Neural cell (in vitro differentiated cells): ENCODE measurements at regions not wholly inside any gene's neighbourhood (a gene's known extent, or its start where the extent isn't known, plus 50 kb on each side); places are given as distances from the start of the nearest gene placed in this dataset.

Experiments
- H2AFZ ChIP-seq: fragments of 200-600, 300-800 bp; sonication (generic), shearing (Covaris generic); 2 replicates; pipeline ENCODE4 v1.6.0; 2014; ENCODE audit warnings: low read depth, mild to moderate bottlenecking, antibody characterized with exemption, low read length, moderate library complexity
- H3F3A ChIP-seq: fragments of 200-600 bp; shearing (Covaris generic); 2 replicates; pipeline ENCODE4 v1.6.1; 2016; ENCODE audit warnings: mild to moderate bottlenecking, moderate library complexity, mixed read lengths, antibody characterized with exemption, low read length; ENCODE audit not compliant: insufficient read depth, poor library complexity, severe bottlenecking
- H3K27ac ChIP-seq: fragments of 200-600, 300-800 bp; sonication (generic), shearing (Covaris generic); 2 replicates; pipeline ENCODE4 v1.5.1; 2014; ENCODE audit warnings: mild to moderate bottlenecking, low read length, moderate library complexity
- H3K27me3 ChIP-seq: fragments of 300-800, 200-600 bp; sonication (generic), shearing (Covaris generic); 2 replicates; pipeline ENCODE4 v1.6.0; 2014; ENCODE audit warnings: mild to moderate bottlenecking, low read depth, low read length, moderate library complexity; ENCODE audit not compliant: insufficient read depth
- H3K36me3 ChIP-seq: fragments of 300-800, 200-600 bp; sonication (generic), shearing (Covaris generic); 2 replicates; pipeline ENCODE4 v1.5.1; 2014; ENCODE audit warnings: mild to moderate bottlenecking, antibody characterized with exemption, low read length, moderate library complexity; ENCODE audit not compliant: insufficient read depth
- H3K4me2 ChIP-seq: fragments of 300-800, 200-600 bp; sonication (generic), shearing (Covaris generic); 2 replicates; pipeline ENCODE4 v1.6.0; 2014; ENCODE audit warnings: mild to moderate bottlenecking, low read length
- H3K4me3 ChIP-seq: fragments of 300-800, 200-600 bp; sonication (generic), shearing (Covaris generic); 2 replicates; pipeline ENCODE4 v1.5.1; 2014; ENCODE audit warnings: mild to moderate bottlenecking, low read length, moderate library complexity
- H3K79me2 ChIP-seq: fragments of 200-600 bp; shearing (Covaris generic); replicated peaks from 2 replicates; pipeline ENCODE4 v1.6.0; 2014; ENCODE audit warnings: mild to moderate bottlenecking, low read length, moderate library complexity; ENCODE audit not compliant: insufficient read depth
- H3K9ac ChIP-seq: fragments of 300-800, 200-600 bp; sonication (generic), shearing (Covaris generic); 2 replicates; pipeline ENCODE4 v1.6.1; 2016; ENCODE audit warnings: mild to moderate bottlenecking, low read length, mixed read lengths
- H3K9me2 ChIP-seq: fragments of 200-600 bp; shearing (Covaris generic); 2 replicates; pipeline ENCODE4 v1.6.1; 2016; ENCODE audit warnings: mild to moderate bottlenecking, low read length, mixed read lengths; ENCODE audit not compliant: insufficient read depth
- H3K9me3 ChIP-seq: fragments of 200-600, 300-800 bp; sonication (generic), shearing (Covaris generic); 2 replicates; pipeline ENCODE4 v1.6.1; 2016; ENCODE audit warnings: mild to moderate bottlenecking, mixed run types, low read length, moderate library complexity, mixed read lengths
- H4K20me1 ChIP-seq: fragments of 200-600 bp; shearing (Covaris generic); 2 replicates; pipeline ENCODE4 v1.6.1; 2016; ENCODE audit warnings: mild to moderate bottlenecking, mixed run types; ENCODE audit not compliant: insufficient read depth
- EP300 ChIP-seq: fragments of 450-650 bp; conservative IDR thresholded peaks from 2 replicates; pipeline ENCODE4 v1.6.1; 2014; ENCODE audit warnings: antibody characterized with exemption, mild to moderate bottlenecking, moderate library complexity; ENCODE audit not compliant: poor library complexity, severe bottlenecking
- EZH2 ChIP-seq: fragments of 200-600, 300-800 bp; shearing (Covaris generic), sonication (generic); IDR thresholded peaks from 2 replicates; pipeline ENCODE4 v1.6.1; 2014; ENCODE audit warnings: antibody characterized with exemption, low read length, borderline replicate concordance, mild to moderate bottlenecking; ENCODE audit not compliant: insufficient read depth, poor library complexity, severe bottlenecking
- MXI1 ChIP-seq: fragments of 450-650 bp; conservative IDR thresholded peaks from 2 replicates; pipeline ENCODE4 v1.6.1; 2014; ENCODE audit warnings: antibody characterized with exemption, mild to moderate bottlenecking; ENCODE audit not compliant: poor library complexity, severe bottlenecking
- POLR2AphosphoS5 ChIP-seq: IDR thresholded peaks from 2 replicates; pipeline ENCODE4 v1.6.1; 2012
- RAD21 ChIP-seq: fragments of 450-650 bp; conservative IDR thresholded peaks from 2 replicates; pipeline ENCODE4 v1.6.1; 2014; ENCODE audit warnings: antibody characterized with exemption, mild to moderate bottlenecking, moderate library complexity
- SMC3 ChIP-seq: fragments of 450-650 bp; conservative IDR thresholded peaks from 2 replicates; pipeline ENCODE4 v1.6.1; 2014; ENCODE audit warnings: antibody characterized with exemption, mild to moderate bottlenecking, moderate library complexity; ENCODE audit not compliant: poor library complexity
- TAF1 ChIP-seq: IDR thresholded peaks from 2 replicates; pipeline ENCODE4 v1.6.1; 2012; ENCODE audit warnings: low read depth
- TF ChIP-seq, protein P1 (sequence below): fragments of 450-650 bp; IDR thresholded peaks from 2 replicates; pipeline ENCODE4 v1.5.1; 2014; ENCODE audit warnings: antibody characterized with exemption, mild to moderate bottlenecking, moderate library complexity; ENCODE audit not compliant: poor library complexity, severe bottlenecking
- TF ChIP-seq, protein P2 (sequence below): IDR thresholded peaks from 2 replicates; pipeline ENCODE4 v1.6.1; 2012; ENCODE audit warnings: borderline replicate concordance

DNA sequence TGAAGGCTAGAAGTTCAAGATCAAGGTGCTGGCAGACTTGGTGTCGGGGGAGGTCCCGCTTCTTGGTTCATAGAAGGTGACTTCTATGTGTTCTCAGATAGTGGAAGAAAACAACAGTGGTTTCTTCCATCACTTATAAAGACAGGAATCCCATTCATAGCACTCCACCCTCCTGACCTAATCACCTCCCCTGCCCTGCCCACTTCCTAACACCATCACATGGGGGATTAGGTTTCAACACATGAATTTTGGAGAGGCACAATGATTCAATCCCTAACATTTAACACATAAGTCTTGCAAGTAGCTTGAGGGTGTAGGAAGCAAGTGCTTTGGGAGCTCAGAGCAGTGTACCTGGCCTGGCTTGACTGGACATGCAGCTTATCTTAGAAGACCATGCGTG, 142.8 kb upstream of the TSHZ3 start:
- no peak overlapping the region for H3K4me2 ChIP-seq
- H3K9ac ChIP-seq, result no peak overlapping the region
- no peak overlapping the region for H3K4me3 ChIP-seq
- H4K20me1 ChIP-seq, result no peaks in the 10 kb centered on the region
- no peaks in the 10 kb centered on the region for H3K9me3 ChIP-seq
- no peaks in the 10 kb centered on the region for H3K27me3 ChIP-seq
- no peaks in the 10 kb centered on the region for H3K36me3 ChIP-seq
- H3K27ac ChIP-seq, result no peak overlapping the region
- no peak overlapping the region for H2AFZ ChIP-seq
- TF ChIP-seq SMC3 (no peak), TAF1 (no peak), MXI1 (no peak), EP300 (no peak), POLR2AphosphoS5 (no peak), RAD21 (no peak), EZH2 (no peak)
- TF ChIP-seq, protein P1, sequence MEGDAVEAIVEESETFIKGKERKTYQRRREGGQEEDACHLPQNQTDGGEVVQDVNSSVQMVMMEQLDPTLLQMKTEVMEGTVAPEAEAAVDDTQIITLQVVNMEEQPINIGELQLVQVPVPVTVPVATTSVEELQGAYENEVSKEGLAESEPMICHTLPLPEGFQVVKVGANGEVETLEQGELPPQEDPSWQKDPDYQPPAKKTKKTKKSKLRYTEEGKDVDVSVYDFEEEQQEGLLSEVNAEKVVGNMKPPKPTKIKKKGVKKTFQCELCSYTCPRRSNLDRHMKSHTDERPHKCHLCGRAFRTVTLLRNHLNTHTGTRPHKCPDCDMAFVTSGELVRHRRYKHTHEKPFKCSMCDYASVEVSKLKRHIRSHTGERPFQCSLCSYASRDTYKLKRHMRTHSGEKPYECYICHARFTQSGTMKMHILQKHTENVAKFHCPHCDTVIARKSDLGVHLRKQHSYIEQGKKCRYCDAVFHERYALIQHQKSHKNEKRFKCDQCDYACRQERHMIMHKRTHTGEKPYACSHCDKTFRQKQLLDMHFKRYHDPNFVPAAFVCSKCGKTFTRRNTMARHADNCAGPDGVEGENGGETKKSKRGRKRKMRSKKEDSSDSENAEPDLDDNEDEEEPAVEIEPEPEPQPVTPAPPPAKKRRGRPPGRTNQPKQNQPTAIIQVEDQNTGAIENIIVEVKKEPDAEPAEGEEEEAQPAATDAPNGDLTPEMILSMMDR, result no peak
- TF ChIP-seq, protein P2, sequence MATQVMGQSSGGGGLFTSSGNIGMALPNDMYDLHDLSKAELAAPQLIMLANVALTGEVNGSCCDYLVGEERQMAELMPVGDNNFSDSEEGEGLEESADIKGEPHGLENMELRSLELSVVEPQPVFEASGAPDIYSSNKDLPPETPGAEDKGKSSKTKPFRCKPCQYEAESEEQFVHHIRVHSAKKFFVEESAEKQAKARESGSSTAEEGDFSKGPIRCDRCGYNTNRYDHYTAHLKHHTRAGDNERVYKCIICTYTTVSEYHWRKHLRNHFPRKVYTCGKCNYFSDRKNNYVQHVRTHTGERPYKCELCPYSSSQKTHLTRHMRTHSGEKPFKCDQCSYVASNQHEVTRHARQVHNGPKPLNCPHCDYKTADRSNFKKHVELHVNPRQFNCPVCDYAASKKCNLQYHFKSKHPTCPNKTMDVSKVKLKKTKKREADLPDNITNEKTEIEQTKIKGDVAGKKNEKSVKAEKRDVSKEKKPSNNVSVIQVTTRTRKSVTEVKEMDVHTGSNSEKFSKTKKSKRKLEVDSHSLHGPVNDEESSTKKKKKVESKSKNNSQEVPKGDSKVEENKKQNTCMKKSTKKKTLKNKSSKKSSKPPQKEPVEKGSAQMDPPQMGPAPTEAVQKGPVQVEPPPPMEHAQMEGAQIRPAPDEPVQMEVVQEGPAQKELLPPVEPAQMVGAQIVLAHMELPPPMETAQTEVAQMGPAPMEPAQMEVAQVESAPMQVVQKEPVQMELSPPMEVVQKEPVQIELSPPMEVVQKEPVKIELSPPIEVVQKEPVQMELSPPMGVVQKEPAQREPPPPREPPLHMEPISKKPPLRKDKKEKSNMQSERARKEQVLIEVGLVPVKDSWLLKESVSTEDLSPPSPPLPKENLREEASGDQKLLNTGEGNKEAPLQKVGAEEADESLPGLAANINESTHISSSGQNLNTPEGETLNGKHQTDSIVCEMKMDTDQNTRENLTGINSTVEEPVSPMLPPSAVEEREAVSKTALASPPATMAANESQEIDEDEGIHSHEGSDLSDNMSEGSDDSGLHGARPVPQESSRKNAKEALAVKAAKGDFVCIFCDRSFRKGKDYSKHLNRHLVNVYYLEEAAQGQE, result no peak
- H3K79me2 ChIP-seq, result no peaks in the 10 kb centered on the region
- no peaks in the 10 kb centered on the region for H3F3A ChIP-seq
- H3K9me2 ChIP-seq, result no peaks in the 10 kb centered on the region

- Histone ChIP-seq H3K36me3 (no peaks in the 10 kb centered on the region), H3K27me3 (no peaks in the 10 kb centered on the region), H3K27ac (no peak overlapping the region), H3K4me3 (no peak overlapping the region), H3F3A (no peaks in the 10 kb centered on the region), H4K20me1 (no peaks in the 10 kb centered on the region), H3K9ac (no peak overlapping the region), H3K9me2 (no peaks in the 10 kb centered on the region), H3K4me2 (no peak overlapping the region), H3K9me3 (no peaks in the 10 kb centered on the region), H3K79me2 (no peaks in the 10 kb centered on the region), H2AFZ (no peak overlapping the region)
- TF ChIP-seq, protein P1, result no peak
- TF ChIP-seq RAD21 (no peak), TAF1 (no peak), SMC3 (no peak), EZH2 (no peak), EP300 (no peak), MXI1 (no peak), POLR2AphosphoS5 (no peak)
- TF ChIP-seq, protein P2, result no peak
Measured at GRCh38 chr19:31496076-31496475, 146.8 kb upstream of the TSHZ3 start.
